KG1 (cell line): ENCODE measurements at regions not wholly inside any gene's neighbourhood (a gene's known extent, or its start where the extent isn't known, plus 50 kb on each side); places are given as distances from the start of the nearest gene placed in this dataset.

Experiments
- DNase-seq: peaks from one replicate; lab custom pipeline; 2025; lab: John Stamatoyannopoulos, UW

DNA sequence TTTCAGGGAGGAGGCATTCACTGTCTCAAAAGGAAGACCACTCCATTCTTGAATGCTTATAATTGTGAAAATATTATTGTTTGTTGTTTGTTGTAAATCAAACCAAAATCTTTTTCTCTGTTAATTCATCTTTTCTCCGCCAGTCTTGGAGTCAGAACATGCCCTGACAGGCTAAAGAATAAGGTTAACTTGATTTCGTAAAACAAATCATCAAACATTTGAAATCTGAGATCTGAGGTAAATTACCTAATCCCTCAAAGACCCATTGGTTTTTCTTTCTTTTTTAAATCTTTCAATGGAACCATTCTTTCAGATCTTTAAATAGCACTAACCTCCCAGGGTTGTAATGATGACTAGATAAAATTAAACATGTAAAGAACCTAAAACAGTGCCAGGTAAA is 430.1 kb upstream of the PTBP2 start:
- no peak for DNase-seq

DNA sequence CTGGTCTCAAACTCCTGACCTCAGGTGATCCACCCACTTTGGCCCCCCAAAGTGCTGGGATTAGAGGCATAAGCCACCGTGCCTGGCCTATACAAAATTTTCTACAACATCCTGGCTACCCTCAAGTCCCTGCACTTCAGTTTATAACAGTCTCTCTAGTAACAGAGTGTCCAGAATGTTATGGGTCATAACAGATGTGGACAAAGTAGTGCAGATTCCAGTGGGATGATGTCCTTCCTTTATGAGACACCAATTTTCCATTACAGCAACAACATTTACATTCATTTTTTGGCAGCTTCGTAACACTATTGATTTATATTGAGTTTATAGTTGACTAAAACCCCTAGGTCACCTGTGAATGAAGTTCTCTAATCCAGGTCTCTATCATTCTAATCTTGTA is 429.4 kb upstream of the PTBP2 start:
- DNase-seq: no peak

- no peak for DNase-seq
Measured at GRCh38 chr1:96296991-96297390, 424.6 kb upstream of the PTBP2 start.

DNA sequence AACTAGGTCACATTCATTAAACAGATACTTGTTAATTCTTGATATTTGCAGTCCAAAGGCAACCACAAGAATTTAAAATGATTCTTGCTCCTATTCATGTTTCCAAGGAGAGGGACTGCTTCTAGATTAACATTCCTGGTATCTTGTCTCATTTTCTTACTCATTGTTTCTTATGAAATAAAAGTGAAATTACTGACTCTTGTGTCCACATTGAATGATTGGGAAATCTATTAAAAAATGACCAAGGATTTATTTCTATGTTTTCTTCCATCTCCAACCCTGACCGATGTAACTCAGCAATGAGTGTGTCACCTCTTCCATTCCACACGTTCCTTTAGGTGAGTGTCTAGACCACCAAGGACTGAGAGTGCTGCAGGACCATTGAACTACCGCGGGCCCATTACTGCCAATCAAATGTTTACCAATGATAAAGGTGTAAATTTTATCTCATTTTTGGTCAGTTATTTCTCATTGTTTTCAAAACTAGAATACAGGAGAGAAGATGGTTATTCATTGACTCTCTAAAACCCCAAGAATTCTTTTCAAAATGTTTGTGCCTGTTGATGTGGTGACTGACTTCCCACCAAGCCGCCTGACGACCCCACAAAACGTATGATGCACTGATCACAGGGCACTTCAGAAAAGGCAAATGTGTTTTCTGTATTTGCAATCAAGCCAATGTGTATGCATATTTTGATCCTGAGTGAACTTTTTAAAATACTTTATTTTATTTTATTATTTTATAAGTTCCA is 414.6 kb upstream of the PTBP2 start:
- no peak for DNase-seq

DNA sequence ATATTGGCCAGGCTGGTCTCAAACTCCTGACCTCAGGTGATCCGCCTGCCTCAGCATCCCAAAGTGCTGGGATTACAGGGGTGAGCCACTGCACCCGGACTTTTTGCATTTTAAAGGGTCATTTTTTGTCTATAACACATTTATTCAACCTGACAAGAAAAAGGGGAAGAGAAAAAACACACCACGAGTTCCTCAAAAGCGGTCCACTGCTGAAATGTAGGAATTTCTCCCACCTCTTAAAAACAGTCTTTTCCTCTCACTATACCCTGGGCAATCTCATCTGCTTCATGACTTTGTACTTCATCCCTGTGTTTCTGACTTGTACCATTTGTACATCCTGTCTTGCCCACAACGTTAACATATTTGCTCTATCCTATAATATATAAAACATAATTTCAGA is 413.3 kb upstream of the PTBP2 start:
- DNase-seq: no peak

- no peak for DNase-seq
Measured at GRCh38 chr1:96309783-96310182, 411.8 kb upstream of the PTBP2 start.

- DNase-seq: no peak
Measured at GRCh38 chr1:96313216-96313615, 408.4 kb upstream of the PTBP2 start.

DNA sequence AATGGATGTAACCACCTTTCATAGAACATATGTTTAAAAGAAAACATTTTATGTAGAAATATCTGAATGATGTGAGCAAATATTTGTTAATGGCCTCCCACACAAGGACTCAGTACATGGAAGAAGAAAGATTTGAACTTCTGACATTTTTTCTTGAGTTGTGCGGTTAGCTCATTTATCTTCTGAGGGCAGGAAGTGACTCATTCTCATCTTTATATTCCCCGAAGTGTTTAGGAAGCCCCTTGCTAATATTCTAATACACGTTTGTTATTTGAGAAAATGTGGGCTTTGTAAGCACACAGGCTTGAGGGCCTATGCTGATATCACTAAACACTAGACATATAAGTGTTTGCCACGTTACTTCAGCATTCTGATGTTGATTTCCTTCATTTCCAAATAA is 392.5 kb upstream of the PTBP2 start:
- DNase-seq: no peak

DNA sequence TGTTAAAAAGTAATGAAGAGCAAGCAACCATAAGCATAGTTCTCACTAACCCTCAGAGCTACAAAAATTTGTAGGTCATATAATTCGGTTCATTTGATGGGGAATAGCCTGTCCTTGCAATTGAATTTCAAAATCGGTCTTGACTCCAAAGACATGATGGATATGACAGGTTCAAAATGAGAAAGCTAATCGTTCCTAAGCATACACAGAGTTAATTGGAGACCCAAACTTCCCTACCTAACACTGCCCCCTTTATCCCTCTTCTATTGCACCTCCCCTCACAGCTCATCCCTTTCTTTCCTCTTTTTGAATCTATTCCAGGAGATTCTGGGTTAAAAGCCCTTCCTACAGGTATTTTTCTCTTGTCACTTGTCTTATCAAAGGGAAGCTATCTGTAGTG is 390.0 kb upstream of the PTBP2 start:
- no peak for DNase-seq

DNA sequence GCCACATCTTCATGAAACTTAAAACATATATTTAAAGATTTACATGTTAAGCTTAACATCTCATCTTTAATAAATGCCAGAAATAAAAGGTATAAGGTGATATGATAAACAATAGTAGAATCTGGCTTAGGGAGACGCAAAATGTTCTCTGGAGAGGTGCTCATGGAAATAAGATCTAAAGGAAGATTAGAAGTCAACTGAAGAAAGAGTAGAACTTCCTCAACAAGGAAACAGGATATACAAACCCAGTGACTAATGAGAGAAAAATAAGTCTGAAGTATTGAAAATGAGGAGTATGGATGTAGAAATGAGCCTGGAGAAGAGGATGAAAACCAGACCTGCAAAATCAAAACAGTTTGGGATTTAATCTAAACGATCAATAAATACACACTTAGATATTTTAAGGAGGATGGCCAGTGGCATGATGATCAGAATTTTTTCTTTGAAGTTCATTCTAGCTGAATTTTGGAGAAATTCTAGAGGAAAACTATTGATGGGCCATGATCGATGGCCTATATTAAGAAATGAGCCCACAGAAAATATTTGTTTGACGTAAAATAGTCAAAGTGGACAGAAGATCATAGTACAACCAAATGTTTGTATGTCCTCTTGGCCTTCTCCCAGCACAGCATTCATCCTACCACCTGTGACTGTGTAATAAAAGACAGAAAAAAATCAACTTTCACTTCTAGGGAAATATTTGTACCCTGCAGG is 387.9 kb upstream of the PTBP2 start:
- no peak for DNase-seq

DNA sequence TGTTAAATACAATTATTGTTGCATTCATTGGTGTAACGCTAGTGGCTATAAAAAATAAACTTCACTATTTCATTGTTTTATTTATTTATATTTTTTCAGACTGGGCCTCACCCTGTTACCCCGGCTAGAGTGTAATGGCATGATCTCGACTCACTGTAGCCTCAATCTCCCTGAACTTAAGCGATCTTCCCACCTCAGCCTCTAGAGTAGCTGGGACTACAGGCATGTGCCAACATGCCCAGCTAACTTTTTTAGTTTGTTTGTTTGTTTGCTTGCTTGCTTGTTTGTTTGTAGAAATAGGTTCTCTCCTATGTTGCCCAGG is 387.4 kb upstream of the PTBP2 start:
- DNase-seq: no peak

GRCh38 chr1:96338622-96339021 is 383.0 kb upstream of the PTBP2 start:
- DNase-seq: no peak

GRCh38 chr1:96340686-96341085 is 380.9 kb upstream of the PTBP2 start:
- no peak for DNase-seq

- DNase-seq: no peak
Measured at GRCh38 chr1:96346719-96347118, 374.9 kb upstream of the PTBP2 start.

- no peak for DNase-seq
Measured at GRCh38 chr1:96349896-96350295, 371.7 kb upstream of the PTBP2 start.

DNA sequence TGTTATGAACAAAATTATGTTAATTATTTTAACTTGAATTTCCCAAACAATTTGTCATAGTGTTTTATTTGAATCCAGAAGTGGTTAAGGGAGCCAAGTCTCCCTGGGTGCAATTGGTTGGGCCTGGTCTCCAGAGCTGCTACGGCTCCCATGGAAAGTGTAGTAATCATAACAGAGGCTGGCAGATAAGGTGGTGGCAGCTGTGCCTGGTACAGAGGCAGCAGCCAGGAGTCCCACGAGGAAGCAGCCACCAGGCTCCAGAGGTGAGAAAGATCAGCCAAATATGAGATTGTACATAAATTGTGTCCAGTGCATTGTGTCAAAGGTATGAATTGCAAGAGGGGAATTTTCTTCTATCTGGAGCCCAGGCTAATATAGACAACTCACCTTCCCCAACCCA is 368.9 kb upstream of the PTBP2 start:
- no peak for DNase-seq

- DNase-seq: no peak
Measured at GRCh38 chr1:96355521-96355920, 366.1 kb upstream of the PTBP2 start.

DNA sequence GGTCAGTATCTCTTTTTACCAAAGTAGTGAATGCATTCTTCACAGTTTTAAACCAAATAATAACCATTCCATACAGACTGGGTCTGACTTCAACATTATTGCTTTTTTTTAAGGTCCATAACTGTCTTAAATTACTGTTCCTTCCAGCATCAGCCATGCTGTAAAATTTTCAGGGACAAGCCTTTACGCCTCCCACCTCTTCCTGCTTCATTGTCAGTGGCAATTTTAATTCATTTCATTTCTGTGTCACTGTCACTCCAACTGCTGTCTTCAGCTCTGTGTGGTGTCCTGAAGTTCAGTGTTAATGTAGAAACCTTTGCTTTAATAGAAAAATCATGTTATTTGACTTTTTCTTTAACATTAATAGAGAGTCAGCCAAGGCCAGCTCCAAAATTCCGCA is 365.6 kb upstream of the PTBP2 start:
- no peak for DNase-seq

DNA sequence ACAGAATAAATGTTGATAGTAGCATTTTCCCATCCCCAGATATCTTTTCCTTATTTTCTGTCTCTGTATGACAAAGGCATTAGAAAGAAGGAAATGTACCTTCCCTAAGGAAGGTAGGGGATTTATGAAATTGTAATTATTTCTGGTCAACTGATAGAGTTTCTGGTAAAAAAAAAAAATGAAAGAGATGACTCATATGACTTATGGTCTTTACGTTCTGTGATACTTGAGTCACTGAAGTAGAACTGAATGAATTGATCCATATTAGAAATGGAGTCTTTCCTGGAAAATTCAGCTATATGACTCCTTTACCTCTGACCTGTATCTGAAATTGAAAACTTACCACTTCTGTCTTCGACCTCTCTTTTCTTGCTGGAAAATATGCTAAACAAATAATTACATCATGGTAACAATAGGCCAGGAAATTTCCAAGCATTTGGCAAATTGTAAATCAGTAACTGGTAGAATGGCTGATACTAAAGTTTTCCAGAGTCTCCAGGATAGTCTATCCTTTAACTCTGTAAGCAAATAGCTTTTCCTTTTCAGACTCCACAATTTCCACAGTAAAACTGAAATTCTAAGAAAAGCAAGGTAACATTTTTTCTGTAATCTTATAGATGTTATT is 364.3 kb upstream of the PTBP2 start:
- DNase-seq: no peak

- no peak for DNase-seq
Measured at GRCh38 chr1:96358057-96358456, 363.5 kb upstream of the PTBP2 start.

DNA sequence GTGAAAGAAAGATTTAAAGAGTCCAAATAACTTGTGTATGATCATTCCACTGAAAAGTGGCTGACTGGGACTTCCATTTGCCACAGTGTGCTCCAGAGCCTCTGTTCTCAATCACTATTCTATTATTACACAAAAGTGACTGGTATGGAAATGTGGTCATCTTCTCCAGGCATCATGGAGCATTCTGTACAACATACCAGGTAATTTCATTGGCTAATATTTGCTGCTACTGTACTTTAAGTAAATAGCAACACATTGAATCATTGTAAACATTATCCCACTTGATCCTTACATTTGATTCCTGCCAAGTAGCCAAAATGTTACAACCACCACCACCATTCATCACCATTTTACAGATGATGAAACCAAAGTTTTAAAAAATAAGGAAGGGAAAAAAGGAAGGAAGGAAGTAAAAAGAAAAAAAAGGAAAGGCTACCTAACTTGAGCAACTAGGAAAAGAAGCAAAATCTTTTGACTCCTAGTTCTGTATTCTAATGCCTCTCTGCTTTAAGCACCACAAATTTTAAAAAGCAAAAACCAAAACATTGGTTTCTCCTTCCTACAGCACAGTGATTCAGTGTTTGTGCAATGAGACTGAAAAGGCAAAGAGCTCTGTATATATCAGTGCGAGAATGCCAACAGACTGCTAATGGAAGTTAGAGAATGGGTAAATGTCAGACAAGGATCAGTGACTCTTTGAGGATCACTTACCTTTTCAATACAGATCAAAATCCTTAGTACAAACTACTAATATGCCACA is 361.4 kb upstream of the PTBP2 start:
- DNase-seq: no peak

DNA sequence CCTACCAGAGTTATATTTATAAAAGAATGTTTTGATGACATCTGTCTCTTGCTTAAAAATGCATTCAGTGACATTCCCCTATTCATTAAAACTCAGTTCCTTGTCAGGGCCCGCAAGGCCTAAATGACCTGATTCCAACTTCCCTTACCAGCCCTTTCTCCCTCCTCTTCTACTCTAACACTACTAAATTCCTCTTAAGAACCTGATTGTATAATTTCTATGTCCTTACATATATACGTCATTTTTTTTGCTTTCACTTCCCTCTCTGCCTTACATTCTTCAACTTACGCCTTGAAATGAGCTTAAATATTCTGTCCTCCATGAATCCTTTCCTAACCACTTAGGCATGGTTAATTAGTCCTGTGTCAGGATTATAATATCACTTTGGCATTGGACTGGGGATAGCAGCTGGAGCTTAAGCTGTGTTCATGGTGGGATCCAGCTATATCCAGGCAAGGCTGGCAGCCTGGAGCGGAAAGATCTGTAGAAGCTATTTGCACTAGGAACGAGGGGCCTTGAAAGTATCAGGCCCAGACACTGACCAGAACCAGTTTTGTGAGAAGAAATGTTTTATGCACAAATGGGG is 360.2 kb upstream of the PTBP2 start:
- DNase-seq: no peak
